HG03571 (cell line): ENCODE measurements at regions not wholly inside any gene's neighbourhood (a gene's known extent, or its start where the extent isn't known, plus 50 kb on each side); places are given as distances from the start of the nearest gene placed in this dataset.
A peak's percentile ranks its signal among the peaks of the same experiment; 100 is the strongest.

Experiments
- ATAC-seq: cut with Tn5 transposase; IDR thresholded peaks from one replicate; pipeline ENCODE4 v1.9.1; 2021; ENCODE audit not compliant: unreplicated experiment

DNA sequence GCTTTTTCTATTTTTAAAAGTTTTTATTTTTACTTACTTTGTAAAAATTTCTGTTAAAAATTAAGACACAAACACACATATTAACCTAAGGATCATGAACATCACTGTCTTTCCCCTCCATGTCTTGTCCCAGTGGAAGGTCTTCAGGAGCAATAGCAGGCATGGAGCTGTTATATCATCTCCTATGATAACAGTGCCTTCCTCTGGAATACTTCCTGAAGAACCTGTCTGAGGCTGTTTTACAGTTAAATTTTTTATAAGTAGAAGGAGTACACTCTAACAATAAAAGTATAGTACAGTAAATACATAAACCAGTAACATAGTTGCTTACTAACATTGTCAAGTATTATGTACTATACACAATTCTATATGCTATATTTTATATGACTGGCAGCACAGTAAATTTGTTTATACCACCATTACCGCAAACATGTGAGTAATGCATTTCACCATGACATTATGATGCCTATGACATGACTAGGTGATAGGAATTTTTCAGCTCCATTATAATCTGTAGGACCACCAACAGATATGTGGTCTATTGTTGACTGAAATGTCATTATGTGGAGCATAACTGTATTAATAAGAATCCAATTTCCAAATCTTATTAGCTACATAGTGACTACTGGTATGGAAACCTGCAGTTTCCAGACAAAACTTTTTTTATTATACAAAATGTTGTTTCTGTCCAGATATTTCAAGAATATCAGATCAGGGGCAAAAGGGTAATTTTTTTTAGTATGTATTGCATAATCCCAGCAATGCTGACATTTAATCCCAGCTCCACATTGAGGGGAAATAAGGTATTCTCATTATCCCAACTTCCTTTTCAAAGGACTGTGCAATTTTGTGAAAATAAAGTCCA is 337.2 kb upstream of the SLC39A10 start:
- no peak for ATAC-seq

DNA sequence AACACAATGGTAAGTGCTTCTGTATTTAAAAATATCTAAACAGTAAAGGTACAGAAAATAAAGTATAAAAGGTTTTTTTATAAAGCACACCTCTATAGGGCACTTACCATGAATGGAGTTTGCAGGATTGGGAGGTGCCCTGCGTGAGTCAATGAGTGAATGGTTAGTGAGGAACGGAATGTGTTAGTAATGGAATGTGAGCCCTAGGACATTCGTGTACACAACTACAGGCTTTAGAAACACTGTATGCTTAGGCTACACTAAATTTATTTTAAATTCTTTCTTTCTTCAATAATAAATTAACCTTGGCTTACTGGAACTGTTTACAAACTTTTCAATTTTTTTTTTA is 337.9 kb upstream of the SLC39A10 start:
- no peak for ATAC-seq

DNA sequence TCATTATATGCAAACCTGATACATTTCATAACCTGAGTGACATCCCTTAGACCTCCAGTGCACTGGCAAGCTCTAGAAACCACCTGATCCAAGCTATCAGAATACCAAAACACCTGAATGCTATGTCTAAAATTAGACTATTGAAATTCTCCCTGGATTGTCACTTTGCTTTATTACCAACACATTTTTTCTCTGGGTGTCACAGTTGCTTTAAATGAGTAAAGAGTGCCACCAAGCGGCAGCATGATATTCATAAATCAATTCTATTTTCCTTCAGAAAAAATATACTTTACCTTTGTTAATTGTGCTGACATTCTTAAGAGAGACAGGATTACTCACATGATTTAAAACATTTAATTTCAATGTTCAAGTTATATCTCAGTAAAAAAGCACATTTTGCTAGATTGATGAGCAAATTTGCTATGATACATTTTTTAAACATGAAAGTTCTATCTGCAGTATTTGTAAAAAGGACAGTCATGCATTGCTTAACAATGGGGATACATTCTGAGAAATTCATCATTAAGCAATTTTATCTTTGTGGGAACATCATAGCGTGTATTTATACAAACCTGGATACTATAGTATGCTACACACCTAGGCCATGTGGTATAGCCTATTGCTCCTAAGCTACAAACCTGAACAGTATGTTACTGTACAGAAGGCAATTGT is 338.4 kb upstream of the SLC39A10 start:
- peak; percentile 27 for ATAC-seq

DNA sequence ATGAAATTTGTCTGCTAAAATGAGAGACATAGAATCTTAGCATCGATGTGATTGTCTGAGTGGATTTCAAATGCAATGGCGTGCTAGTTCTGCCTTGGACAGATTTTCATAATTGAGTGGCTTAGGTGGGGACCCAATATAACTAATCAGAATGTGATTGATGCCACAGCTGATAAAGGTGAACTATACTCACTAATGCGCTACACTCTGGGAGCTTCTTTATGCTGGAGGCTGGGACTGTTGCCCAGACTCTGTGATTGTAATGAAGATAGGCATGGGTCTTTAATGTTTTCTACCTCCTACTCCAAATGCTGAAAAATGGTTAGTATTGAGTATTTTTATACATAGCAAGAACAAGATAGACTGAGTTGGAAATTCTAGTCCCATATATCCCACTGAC is 339.5 kb upstream of the SLC39A10 start:
- ATAC-seq = no peak

DNA sequence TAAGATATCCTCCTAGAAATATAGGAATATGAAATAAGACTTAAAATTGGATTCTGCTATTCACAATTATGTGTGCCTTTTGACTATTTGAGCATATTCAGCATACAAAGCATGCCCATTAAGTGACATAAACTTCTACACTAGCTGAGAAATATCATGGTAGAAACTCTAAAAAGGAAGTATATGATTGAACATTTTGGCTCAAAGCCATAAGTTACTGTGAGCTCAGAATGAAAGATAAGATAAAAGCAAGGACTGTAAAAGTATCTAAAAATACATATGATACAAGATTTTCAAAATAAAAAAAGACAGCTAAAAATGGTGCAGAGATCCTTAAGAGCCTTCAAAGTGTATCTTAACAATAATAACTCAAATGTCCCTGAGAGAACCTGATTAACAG is 340.5 kb upstream of the SLC39A10 start:
- ATAC-seq = no peak

DNA sequence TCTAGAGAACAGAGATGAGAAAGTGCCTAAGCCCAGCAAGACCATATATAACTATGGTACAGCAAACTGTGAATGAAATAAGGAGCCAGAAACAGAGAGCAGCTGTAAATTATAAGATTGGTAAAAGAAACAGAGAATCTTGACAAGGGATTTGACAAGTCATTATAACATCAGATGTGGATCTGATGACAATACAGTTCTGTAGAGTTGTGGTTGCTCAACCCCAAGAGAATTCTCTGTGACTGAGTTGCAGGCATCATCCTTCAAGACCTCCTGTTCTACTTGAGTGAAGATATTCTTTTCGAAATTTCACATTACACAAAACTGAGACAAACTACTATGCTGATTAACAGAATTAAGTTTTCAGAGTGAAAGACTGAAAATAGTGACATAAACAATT is 343.1 kb upstream of the SLC39A10 start:
- peak; percentile 79 for ATAC-seq

DNA sequence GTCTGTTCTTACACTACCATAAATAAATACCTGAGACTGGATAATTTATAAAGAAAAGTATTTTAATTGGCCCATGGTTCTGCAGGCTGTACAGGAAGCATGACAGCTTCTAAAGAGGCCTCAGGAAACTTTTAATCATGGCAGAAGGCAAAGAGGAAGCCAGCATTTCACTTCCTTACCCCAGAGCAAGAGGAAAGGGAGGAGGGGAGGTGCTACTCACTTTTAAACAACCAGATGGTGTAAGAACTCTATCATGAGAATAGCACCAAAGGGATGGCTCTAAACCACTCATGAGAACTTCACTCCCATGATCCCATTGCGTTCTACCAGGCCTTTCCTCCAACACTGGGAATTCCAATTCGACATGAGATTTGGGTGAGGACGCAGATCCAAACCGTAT is 344.4 kb upstream of the SLC39A10 start:
- ATAC-seq = no peak

DNA sequence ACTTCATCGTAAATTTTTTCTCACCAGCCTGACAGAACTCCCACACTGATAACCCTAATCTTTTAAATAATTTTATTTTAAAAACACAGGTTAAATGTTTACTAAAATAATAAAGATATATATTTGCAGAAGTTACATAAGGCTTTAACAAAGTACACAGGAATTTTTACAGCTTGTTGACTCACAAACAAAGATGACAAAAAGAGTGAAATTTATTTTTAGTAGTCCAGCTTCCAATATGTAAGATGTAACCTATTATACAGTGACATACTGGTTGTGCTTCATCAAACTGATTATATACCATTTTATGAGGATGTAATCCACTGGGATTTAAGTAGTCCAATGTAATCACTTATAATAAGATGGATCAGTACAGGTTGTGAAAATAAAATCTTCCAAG is 348.9 kb upstream of the SLC39A10 start:
- no peak for ATAC-seq

DNA sequence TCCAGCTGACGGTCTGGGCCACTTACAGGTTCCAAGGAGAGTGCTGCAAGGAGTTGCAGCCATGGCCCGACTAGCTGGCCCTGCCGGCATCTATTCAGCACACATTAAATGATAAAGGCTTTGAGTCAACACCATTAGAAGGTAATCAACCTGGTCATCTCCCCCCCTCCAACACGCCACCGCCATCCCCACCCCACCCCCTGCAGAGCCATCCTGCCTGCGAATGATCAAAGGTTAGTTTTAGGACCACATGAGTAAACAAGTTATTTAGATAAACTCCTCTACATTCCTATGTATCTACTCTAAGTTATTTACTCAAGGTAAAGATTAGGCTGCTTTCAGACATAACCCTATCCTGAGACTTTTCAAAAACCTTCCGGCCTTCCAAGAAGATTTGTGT is 349.3 kb upstream of the SLC39A10 start:
- no peak for ATAC-seq

DNA sequence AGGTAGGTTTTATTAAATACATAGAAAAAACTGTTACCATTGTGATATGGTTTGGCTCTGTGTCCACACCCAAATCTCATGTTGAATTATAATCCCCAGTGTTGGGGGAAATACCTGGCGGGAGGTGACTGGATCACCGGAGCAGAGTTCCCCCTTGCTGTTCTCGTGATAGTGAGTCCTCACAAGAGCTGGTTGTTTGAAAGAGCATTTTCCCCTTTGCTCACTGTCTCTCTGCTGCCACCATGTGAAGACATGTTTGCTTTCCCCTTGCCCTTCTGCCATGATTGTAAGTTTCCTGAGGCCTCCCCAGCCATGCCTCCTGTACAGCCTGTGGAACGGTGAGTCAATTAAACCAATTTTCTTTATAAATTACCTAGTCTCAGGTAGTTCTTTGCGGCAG is 352.7 kb upstream of the SLC39A10 start:
- no peak for ATAC-seq

DNA sequence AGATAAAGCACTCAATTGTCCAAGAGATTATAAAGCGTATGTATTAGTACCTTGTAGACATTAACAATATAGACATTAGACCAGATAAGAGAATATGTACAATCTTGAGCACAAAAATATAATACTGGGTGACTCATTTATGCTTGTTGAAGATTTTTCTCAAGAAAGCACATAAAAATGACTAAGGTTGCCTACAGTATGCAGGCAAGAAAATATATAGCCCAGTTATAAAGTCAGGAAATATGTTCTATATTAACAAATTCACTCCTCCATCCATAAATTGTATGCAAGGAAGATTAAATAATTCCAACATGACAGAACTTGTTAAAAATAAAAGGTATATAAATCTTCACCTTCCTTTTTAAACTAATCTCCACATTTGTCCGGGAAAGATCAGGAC is 356.4 kb upstream of the SLC39A10 start:
- no peak for ATAC-seq

DNA sequence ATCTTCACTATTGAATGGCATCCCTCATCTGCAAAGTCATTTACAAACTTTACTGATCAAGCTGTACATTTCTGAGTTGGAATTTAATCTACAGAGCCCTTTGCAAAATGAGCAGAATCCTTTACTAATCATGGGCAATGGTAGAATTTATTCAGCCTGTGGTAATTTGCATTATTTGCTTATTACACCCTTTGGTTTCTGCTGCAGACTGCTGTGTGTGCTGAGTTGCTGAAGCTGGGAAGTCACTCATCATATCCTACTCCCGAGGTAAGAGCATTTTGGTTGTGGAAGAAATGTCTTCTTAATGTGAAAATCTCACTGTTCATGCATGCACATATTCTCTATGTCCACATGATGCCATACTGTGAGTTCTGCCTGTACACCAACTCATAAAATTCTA is 357.4 kb upstream of the SLC39A10 start:
- no peak for ATAC-seq

DNA sequence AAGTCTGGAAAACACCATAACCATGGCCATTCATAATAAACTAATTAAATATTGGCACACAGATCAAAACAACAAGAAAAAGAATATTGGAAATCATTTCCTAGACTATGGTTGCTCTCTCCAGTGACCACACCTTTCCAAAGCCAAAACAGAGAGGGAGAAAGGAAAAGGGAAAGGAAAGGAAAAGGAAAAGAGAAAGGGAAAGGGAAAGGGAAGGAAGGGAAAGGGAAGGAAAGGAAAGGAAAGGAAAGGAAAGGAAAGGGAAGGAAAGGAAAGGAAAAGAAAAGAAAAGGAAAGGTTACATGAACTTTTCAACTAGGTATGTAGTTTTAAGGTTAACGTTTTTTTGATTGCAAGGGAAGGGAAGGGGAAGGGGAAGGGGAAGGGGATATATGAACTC is 360.5 kb upstream of the SLC39A10 start:
- no peak for ATAC-seq

DNA sequence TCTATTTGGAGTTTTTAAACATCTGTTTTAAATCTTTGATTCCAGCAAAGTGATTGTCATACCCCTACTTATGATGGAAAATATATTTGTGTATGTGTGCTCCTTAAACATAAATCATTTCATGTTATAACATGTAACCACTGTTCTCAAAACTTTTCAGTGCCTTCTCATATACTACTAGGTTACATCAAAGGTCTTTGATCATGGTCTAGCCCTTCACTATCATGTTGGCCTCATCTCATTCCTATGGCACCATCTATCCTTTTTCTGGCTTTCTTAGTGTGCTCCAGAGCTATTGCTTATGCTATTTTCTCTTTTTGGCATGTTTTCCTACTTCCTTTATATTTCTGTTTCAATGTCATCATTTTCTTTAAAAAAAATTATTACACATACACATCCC is 367.9 kb upstream of the SLC39A10 start:
- ATAC-seq = no peak

DNA sequence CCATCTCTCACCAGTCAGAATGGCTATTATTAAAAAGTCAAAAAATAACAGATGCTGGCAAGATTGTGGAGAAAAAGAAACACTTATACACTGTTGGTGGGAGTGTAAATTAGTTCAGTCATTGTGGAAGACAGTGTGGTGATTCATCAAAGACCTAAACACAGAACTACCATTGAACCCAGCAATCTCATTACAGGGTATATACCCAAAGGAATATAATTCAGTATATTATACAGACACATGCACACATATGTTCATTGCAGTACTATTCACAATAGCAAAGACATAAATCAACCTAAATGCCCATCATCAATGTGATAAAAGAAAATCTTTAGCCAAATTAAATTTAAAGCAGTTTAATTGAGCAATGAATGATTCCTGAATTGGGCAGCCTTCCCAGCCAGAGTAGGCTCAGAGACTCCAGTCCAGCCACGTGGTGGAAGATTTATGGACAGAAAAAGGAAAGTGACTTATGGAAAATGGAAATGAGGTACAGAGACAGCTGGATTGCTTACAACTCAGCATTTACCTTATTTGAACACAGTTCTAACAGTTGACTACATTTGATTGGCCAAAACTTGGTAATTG is 377.1 kb upstream of the SLC39A10 start:
- no peak for ATAC-seq

DNA sequence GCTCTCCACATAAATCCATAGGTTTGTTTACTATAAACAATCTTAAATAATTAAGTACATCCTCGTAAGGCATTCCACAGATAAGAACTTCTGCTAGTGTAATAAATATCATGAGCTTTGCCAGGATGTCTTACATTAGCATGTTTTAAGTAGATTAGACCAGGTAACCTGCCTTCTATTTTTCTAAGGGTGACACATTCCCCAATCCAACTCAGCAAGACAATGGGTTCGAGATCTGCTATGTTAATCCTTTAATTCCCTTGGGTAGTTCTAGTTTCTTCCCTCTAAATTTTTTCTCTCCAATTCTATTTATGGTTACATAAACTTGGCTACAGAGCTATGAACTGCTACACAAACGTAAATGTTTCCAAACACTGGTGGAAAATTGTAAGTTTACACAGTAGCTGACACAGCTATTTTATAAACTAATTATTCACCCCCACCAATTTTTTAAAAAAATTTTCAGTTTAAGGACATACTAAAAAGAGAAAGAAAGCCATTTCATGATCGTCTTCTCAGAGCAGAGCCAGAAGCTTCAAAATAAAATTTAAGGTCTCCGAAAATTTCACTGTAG is 386.5 kb upstream of the SLC39A10 start:
- no peak for ATAC-seq

DNA sequence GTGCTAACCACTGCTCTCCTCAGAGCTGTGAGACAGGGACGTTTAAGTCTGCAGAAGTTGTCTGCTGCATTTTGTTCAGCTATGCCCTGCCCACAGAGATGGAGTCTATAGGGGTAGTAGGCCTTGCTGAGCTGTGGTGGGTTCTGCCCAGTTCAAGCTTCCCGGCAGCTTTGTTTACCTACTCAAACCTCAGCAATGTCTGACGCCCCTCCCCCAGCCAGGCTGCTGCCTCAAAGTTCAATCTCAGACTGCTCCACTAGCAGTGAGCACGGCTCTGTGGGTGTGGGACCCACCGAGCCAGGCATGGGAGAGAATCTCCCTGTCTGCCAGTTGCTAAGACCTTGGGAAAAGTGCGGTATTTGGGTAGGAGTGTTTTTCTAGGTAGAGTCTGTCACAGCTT is 387.8 kb upstream of the SLC39A10 start:
- ATAC-seq = no peak

DNA sequence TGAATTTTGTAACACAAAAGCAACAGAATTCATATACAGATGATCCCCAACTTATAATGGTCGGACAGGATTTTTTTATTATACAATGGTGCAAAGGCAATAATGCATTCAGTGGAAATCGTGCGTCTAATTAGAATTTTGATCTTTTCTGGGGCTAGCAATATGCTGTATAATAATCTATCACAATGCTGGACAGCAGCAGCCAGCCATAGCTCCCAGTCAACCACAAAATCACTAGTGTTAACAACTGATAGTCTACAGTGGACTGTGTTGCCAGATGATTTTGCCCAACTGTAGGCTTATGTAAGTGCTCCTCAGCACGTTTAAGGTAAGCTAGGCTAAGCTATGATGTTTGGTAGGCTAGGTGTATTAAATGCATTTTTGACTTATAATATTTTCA is 399.0 kb upstream of the SLC39A10 start:
- no peak for ATAC-seq

DNA sequence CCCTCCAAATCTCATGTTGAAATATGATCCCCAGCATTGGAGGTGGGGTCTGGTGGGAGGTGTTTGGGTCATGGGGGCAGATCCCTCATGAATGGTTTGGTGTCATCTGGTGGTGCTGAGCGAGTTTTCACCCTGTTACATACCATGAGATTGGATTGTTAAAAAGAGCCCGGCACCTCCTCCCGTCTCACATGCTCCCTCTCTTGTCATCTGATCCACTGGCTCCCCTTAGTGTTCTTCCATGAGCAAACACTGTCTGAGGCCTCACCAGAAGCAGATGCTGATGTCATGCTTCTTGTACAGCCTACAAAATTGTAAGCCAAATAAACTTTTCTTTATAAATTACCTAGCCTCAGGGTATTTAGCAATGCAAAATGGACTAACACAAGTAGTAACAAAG is 405.0 kb upstream of the SLC39A10 start:
- no peak for ATAC-seq

DNA sequence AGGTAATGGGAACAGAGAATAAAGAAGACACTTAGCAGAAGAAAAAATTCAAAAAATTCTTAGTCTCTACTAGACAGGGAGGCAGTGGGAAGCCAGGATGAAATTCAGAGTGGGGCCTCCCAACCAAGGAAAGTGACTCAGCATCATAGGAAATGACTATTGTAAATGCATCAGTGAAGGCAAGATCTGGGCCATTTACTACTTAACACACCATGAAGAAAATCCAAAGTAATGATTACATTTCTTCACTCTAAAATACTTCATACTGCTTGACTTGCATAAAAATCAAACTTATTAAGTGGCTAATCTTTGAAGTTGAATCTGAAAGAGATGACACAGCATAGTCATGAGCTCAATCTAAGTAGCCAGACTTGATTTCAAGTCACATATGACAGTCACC is 405.8 kb upstream of the SLC39A10 start:
- no peak for ATAC-seq

DNA sequence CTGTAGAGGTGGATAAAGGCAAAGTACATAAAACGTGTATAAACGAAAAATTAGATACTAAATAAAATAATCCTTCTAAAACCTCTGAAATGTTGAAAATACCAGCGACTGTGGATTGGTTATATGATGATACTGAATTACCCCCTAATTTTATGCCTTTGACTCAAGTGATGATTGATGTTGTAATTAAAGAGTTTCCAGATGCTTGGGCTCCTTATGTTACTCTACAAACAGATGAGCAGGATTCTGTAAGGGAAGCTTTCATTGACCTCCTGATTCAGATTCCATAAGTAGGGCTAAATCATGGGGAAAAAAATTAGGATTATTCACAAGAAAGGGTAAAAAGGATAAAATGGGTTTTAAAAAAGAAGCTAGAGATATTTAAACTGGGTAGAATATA is 418.2 kb upstream of the SLC39A10 start:
- no peak for ATAC-seq

DNA sequence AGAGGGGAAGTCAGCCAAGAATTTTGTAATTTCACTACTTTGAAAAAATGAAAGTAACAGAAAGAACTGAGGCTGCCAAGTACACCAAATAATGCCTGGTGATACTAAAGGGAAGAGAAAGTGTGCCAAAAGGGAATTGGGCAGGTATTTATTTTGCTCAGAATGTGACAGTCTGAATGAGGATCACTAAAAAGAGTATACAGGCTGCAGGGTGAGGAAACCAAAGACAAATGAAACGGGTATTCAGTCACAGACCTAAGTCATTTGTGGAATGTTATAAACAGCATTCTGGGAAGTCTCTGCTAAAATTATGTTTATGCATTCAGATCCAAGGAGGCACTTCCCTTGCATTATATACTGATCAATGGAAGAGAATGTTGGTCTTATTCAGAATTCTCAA is 418.6 kb upstream of the SLC39A10 start:
- ATAC-seq = no peak
